Skeletal muscle cell (primary cell): ENCODE measurements at regions not wholly inside any gene's neighbourhood (a gene's known extent, or its start where the extent isn't known, plus 50 kb on each side); places are given as distances from the start of the nearest gene placed in this dataset.

Experiments used
- DNase-seq: peaks from one replicate; pipeline ENCODE4 v3.0.0-alpha.2; 2010; ENCODE audit warnings: low read depth
- H3K4me3 ChIP-seq: 2 replicates; pipeline ENCODE4 v1.5.1; 2011; ENCODE audit warnings: low read depth, mild to moderate bottlenecking, control low read depth, low read length, moderate library complexity

GRCh38 chr5:135706474-135706873, 127.7 kb upstream of the CXCL14 start:
- DNase-seq = no peak
- H3K4me3 ChIP-seq = no peak overlapping the region

- no peak for DNase-seq
- H3K4me3 ChIP-seq = no peak overlapping the region
Observed at GRCh38 chr5:135705941-135706466, 127.2 kb upstream of the CXCL14 start.

- DNase-seq = no peak
- H3K4me3 ChIP-seq = no peak overlapping the region
Observed at GRCh38 chr5:135705141-135705631, 126.4 kb upstream of the CXCL14 start.

DNA sequence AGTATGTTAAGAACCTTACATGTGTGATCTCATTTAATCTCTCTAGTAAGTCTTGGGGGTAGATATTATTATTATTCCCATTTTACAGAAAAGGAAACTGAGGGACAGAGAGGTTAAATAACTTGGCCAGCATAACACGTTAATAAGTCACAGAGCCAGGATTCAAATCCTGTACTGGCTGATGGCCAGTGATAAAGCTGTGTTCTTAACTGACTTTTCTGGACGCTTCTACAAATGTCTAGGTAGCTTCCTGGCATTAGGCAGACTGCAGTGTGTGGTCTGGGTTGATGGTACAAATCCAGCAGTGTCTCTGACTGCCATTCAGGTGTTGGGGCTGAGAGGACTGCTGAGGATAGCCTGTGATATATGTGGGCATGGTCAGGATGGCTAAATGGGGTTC, 125.8 kb upstream of the CXCL14 start:
- DNase-seq = no peak
- H3K4me3 ChIP-seq = no peak overlapping the region

DNA sequence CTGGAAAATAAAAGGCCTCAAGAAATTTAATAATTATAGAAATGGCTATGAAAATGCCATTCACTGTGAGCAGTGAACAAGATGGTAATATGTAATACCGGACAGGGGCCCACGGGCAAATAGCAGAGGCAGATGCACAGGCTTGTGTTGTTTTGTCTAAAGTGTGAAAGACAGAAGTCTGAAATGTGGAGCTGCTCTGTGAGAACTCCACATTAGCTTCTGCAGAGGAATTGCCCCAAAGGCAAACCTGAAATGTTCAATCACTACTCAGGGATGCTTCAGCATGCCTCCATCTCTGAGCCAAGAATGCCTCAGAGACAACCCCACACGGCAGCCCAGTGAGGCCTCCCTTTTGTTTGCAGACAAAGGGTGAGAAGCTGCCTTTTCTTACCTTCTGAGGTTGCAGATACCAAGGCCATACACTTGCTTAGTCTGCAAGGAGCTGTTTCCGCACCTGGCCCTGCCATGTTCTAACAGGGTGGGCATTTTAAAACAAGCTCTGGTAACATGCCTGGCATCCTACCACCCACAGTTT, 124.3 kb upstream of the CXCL14 start:
- no peak for DNase-seq
- no peak overlapping the region for H3K4me3 ChIP-seq

- H3K4me3 ChIP-seq = no peak overlapping the region
- DNase-seq = no peak
Observed at GRCh38 chr5:135702191-135702590, 123.4 kb upstream of the CXCL14 start.

GRCh38 chr5:135700731-135701130, 121.9 kb upstream of the CXCL14 start:
- H3K4me3 ChIP-seq = no peak overlapping the region
- no peak for DNase-seq

- no peak for DNase-seq
- H3K4me3 ChIP-seq = no peak overlapping the region
Observed at GRCh38 chr5:135697959-135698345, 119.2 kb upstream of the CXCL14 start.

GRCh38 chr5:135697251-135697958, 118.6 kb upstream of the CXCL14 start:
- DNase-seq = no peak
- H3K4me3 ChIP-seq = no peak overlapping the region

DNA sequence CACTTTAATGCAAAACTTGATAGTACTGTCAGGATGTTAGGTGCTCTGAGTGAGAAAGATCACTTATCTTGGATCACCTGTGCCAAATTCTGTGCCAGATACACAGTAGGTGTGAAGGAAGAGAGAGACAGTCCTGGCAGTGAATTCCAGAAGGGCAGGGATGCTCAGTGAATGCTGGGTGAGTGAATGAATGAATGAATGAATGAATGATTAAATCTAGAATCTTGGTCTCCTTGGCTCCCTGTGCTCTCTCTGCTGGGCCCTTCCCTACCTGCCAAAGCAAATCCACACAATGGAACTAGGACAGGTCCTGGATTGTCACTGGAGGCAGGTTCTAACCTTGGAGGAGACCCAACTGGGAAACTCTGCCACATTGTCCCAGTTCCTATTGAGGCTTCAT, 117.5 kb upstream of the CXCL14 start:
- DNase-seq = no peak
- H3K4me3 ChIP-seq = no peak overlapping the region

GRCh38 chr5:135695656-135696313, 117.0 kb upstream of the CXCL14 start:
- no peak overlapping the region for H3K4me3 ChIP-seq
- no peak for DNase-seq

DNA sequence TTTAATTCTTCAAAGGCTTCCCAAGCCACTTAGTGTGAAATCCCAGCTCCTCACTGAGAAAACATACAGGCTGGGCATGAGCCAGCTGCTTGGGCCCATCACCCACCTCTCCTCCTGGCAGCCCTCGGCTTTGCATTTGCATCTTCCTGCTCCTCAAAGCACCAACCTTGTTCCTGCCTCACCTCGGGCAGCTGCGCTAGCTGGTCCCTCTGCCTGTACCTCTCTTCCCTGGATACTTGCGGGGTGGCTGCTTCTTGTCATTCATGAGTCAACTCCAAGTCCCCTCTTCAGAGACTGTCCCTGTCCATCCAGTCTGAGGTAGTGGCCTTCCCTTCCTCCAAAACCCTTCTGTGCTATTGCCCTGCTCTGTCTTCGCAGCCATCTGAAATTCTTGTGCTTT, 116.1 kb upstream of the CXCL14 start:
- DNase-seq = no peak
- H3K4me3 ChIP-seq = no peak overlapping the region

- no peak overlapping the region for H3K4me3 ChIP-seq
- no peak for DNase-seq
Observed at GRCh38 chr5:135694012-135694411, 115.2 kb upstream of the CXCL14 start.

DNA sequence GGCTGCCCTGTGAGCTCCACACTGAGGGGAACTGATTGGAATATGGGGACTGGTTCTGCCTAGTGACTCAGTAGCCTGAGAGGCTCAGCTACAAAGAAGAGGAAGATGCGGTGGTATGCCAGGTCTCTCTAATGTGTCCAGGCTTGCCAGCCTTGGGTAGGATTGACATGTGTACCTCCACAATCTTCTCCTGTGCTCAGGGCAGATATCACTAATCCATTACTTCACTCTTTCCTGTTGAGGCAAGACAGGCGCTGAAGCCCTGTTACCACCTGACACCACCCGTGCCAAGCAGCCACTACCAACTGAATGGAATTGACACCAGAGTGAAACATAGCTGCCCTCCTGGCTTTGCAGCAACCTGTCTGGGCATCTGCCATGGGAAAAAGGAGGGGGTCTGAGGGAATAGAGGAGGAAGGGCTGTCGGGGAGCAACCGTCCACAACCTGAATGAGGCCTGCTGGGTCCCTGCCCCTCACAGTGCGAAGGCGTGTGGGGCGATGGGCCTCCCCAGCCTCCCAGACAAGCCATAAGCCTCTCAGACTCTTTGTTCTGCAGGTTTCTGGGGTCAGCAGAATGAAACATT, 114.7 kb upstream of the CXCL14 start:
- H3K4me3 ChIP-seq = no peak overlapping the region

DNA sequence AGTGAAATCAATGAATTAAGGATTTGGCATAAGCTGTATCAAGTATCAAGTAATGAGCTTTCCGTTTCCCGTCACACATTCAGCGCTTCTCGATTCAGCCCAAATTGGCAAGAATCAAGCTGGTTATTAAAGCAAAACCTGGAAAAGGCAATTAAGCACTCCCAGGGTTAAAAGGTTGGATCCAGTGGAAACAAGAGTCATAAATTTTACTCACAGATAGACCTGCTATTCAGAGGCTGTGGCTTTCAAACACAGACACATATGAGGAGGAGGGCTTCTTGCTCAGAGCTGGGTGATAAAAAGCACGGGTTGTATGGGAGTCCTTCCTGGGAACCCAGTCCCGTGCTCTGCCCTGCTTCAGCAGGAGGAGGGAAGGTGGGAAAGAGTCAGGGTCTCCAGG, 112.3 kb upstream of the CXCL14 start:
- no peak overlapping the region for H3K4me3 ChIP-seq
- no peak for DNase-seq

More for the DNA sequence above, 114.7 kb upstream of the CXCL14 start:
- DNase-seq = no peak

DNA sequence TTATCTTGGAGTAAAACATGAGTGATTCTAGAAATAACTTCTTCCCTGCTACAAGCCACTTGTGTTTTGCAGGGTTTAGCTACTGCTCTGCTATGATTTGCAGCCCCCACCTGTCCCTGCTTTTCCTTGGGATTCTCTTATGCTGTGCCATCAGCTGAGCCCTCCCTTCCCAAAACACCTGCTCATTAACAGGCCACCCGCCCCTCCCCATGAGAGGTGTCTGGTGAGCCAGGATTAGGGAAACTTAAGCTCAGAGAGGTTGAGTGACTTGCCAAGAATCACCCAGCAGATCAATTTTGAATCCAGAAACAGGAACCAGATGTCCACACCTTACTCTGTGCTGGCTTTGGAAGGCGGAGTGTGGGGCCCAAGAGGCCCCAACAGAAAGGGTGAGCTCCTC, 111.7 kb upstream of the CXCL14 start:
- no peak overlapping the region for H3K4me3 ChIP-seq
- DNase-seq = no peak

GRCh38 chr5:135689506-135689905, 110.7 kb upstream of the CXCL14 start:
- H3K4me3 ChIP-seq = no peak overlapping the region
- DNase-seq = no peak

DNA sequence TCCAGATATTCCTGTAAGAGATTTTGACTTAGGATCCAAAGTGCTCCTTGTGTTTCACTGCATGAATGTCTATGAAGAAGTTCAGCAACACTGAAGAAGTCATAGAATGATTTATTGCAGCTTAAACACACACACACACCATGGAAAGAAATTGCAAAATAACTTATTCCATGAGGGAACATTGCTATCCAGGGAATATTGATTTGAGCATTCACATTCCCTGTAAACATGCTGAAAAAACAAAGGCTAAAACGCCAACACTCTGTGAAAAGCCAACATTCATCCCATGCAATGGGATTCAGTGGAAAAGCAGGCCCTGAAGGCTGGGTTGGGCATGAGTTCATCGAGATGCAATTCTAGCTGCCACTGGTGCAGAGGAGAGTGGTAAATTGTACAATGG, 109.6 kb upstream of the CXCL14 start:
- DNase-seq = no peak
- H3K4me3 ChIP-seq = no peak overlapping the region

DNA sequence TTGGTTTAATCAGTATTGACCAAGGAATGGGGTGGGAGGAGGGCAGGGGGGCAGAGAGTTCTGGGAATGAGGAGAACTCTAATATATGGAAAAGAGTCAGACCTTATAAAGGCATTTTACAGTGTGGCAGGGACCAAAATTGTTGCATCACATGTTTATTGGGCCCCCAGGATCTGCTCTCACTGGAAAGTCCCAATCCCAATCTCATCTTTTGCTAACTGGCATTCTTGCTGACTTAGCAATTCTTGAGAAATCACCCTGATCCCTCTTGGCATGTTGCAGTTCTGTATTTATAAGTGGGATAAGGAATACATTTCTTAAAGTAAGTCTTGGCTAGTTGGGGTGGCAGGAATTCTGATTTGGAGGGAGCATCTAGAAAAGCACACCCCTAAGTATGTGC, 104.4 kb upstream of the CXCL14 start:
- no peak overlapping the region for H3K4me3 ChIP-seq
- DNase-seq = no peak

GRCh38 chr5:135680713-135681112, 101.9 kb upstream of the CXCL14 start:
- DNase-seq = no peak
- H3K4me3 ChIP-seq = no peak overlapping the region
